CD4-positive, CD25-positive, alpha-beta regulatory T cell (primary cell): ENCODE measurements at regions not wholly inside any gene's neighbourhood (a gene's known extent, or its start where the extent isn't known, plus 50 kb on each side); places are given as distances from the start of the nearest gene placed in this dataset.

Source experiments
- ATAC-seq, 2 donors: fragments of 150-1000 bp; cut with Tn5 transposase; one replicate each; pipeline ENCODE4 v1.10.0; 2021; ENCODE audit warnings: low read depth in 2 of 2, moderate number of reproducible peaks in 2 of 2, moderate library complexity in 1 of 2
- DNase-seq, 3 donors: peaks; one replicate each; pipeline versions ENCODE4 v3.0.0 to v3.0.0-alpha.2; 2012 to 2022; ENCODE audit warnings: mixed read lengths in 1 of 3
- H3K27ac ChIP-seq: one replicate; pipeline ENCODE4 v1.7.0; 2013; ENCODE audit warnings: mild to moderate bottlenecking, low read length; ENCODE audit not compliant: insufficient read depth, poor library complexity, severe bottlenecking
- H3K27me3 ChIP-seq: one replicate; pipeline ENCODE4 v1.7.0; 2013; ENCODE audit warnings: low read length; ENCODE audit not compliant: control insufficient read depth, insufficient read depth
- H3K36me3 ChIP-seq: one replicate; pipeline ENCODE4 v1.7.0; 2013; ENCODE audit warnings: mild to moderate bottlenecking, low read length, moderate library complexity; ENCODE audit not compliant: control insufficient read depth, insufficient read depth
- H3K4me1 ChIP-seq: 2 replicates; pipeline ENCODE4 v1.7.0; 2013; ENCODE audit warnings: mild to moderate bottlenecking, low read length; ENCODE audit not compliant: insufficient read depth, control insufficient read depth, poor library complexity, severe bottlenecking
- H3K4me3 ChIP-seq: one replicate; pipeline ENCODE4 v1.7.0; 2013; ENCODE audit warnings: low read depth, mild to moderate bottlenecking, low read length, moderate library complexity
- H3K9me3 ChIP-seq, 2 experiments: 1 replicate in 1 of 2; 2 replicates in 1 of 2; pipeline ENCODE4 v1.7.0; 2013; ENCODE audit warnings: low read length in 2 of 2, mild to moderate bottlenecking in 1 of 2, moderate library complexity in 1 of 2; ENCODE audit not compliant: control insufficient read depth in 2 of 2
- H3K27ac Mint-ChIP-seq, 3 donors: one replicate each; pipeline ENCODE4 v1.8.0; 2020 to 2022; ENCODE audit warnings: mild to moderate bottlenecking in 3 of 3, mixed read lengths in 3 of 3, moderate library complexity in 2 of 3
- H3K27me3 Mint-ChIP-seq: one replicate; pipeline ENCODE4 v1.8.0; 2022; ENCODE audit warnings: mild to moderate bottlenecking, mixed read lengths
- H3K36me3 Mint-ChIP-seq: one replicate; pipeline ENCODE4 v1.8.0; 2020; ENCODE audit warnings: mixed read lengths
- H3K4me1 Mint-ChIP-seq, 4 donors: one replicate each; pipeline ENCODE4 v1.8.0; 2020 to 2022; ENCODE audit warnings: mixed read lengths in 4 of 4, mild to moderate bottlenecking in 1 of 4
- H3K4me3 Mint-ChIP-seq, 4 donors: one replicate each; pipeline ENCODE4 v1.8.0; 2020 to 2022; ENCODE audit warnings: mild to moderate bottlenecking in 4 of 4, mixed read lengths in 4 of 4, moderate library complexity in 3 of 4
- H3K9me3 Mint-ChIP-seq, 7 donors: one replicate each; pipeline ENCODE4 v1.8.0; 2020 to 2022; ENCODE audit warnings: mixed read lengths in 7 of 7, mild to moderate bottlenecking in 3 of 7, moderate library complexity in 2 of 7

DNA sequence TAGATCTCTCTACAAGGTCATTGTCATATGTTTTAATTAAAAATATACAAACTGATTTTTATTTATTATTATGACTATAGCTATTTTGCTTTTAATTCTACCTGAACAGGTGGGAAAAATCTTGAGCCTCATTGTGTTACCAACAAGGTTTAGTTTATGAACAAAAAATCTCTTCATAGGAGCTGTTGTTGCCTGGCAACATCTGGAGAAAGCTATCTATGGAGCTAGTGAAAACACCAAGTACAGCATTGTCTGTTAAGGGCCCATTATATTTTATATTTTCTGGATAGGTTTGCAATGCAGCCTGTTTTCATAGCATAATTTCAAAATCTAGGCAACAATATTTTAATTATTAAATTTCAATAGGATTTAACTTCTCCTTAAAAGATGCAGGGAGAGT lies 383.0 kb upstream of the TMEFF2 start:
- H3K4me1 ChIP-seq = no peaks in the 10 kb centered on the region
- Mint-ChIP-seq H3K4me1 (no peaks in the 10 kb centered on the region), H3K27ac (no peak overlapping the region), H3K4me3 (no peak overlapping the region), H3K36me3 (no peaks in the 10 kb centered on the region), H3K9me3 (peaks cover 0 to 6% (median 0%) of the 10 kb centered on the region in 7 donors), H3K27me3 (no peaks in the 10 kb centered on the region)
- DNase-seq (no peak), ATAC-seq (no peak)
- no peaks in the 10 kb centered on the region for H3K9me3 ChIP-seq
- H3K36me3 ChIP-seq = no peaks in the 10 kb centered on the region
- no peaks in the 10 kb centered on the region for H3K27me3 ChIP-seq
- H3K4me3 ChIP-seq = no peak overlapping the region
- H3K27ac ChIP-seq = no peak overlapping the region

DNA sequence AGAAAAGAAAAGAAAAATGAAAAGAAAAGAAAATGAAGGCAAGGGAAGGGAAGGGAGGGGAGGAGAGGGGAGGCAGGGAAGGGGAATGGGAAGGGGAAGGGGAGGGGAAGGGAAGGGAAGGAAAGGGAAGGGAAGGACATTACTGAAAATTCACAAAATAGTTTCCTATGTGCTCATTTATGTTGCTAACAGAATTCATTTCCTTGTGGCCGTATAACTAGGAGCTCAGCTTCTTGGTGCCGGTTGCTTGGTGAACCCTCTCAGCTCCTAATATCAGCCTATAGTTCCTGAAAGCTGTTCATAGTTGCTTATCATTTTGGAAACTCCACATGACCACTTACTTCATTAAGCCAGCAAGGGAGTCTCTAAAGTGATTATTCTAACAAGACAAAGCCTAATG lies 379.8 kb upstream of the TMEFF2 start:
- no peaks in the 10 kb centered on the region for H3K4me1 Mint-ChIP-seq
- Histone ChIP-seq H3K4me3 (no peak overlapping the region), H3K9me3 (no peaks in the 10 kb centered on the region), H3K27me3 (no peaks in the 10 kb centered on the region), H3K4me1 (no peaks in the 10 kb centered on the region), H3K36me3 (no peaks in the 10 kb centered on the region), H3K27ac (no peak overlapping the region)
- no peaks in the 10 kb centered on the region for H3K27me3 Mint-ChIP-seq
- H3K36me3 Mint-ChIP-seq = no peaks in the 10 kb centered on the region
- no peak overlapping the region for H3K4me3 Mint-ChIP-seq
- H3K27ac Mint-ChIP-seq = no peak overlapping the region
- DNase-seq (no peak), ATAC-seq (no peak)
- H3K9me3 Mint-ChIP-seq = peaks cover 0 to 4% (median 0%) of the 10 kb centered on the region in 7 donors

DNA sequence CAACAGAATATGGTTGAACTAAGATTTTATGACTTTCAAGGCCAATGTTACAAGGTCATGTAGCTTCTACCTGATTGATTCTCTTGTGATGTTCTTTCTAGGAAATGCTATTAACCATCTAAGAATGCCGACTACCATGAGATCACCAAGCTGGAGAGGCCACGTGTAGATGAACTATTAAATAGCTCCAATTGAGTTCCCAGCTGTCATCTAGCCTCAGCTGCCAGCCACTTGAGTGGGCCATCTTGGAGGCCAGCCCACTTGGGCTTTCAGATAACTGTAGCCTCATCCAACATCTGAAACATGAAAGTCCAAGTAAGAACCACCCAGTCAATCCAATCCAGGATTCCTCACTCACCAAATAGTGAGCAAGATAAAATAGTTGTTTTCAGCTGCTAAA lies 376.9 kb upstream of the TMEFF2 start:
- DNase-seq = no peak
- Histone ChIP-seq H3K27ac (no peak overlapping the region), H3K9me3 (no peaks in the 10 kb centered on the region), H3K4me1 (no peaks in the 10 kb centered on the region), H3K36me3 (no peaks in the 10 kb centered on the region), H3K4me3 (no peak overlapping the region), H3K27me3 (no peaks in the 10 kb centered on the region)
- no peak for ATAC-seq
- Mint-ChIP-seq H3K4me3 (no peak overlapping the region), H3K27ac (no peak overlapping the region), H3K36me3 (no peaks in the 10 kb centered on the region), H3K4me1 (no peaks in the 10 kb centered on the region), H3K27me3 (no peaks in the 10 kb centered on the region), H3K9me3 (peaks cover 0 to 4% (median 0%) of the 10 kb centered on the region in 7 donors)

DNA sequence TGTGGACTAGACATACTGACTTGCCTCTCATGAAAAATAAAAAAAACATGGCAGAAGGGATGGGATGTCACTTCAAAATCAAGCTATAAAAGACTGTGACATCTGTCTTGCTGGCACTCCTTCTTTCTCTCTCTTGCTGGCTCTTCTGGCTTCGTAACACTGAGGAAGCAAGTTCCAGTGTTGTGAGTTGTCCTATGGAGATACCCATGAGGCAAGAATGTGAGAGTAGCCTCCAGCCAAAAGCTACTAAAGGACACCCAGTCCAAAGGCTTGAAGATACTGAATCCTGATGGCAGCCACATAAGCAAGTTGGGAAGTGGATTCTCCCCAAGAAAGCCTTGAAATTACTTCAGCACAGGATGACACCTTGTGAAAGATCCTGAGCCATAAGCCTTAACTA lies 376.1 kb upstream of the TMEFF2 start:
- Histone ChIP-seq H3K27me3 (no peaks in the 10 kb centered on the region), H3K4me1 (no peaks in the 10 kb centered on the region), H3K27ac (no peak overlapping the region), H3K36me3 (no peaks in the 10 kb centered on the region), H3K4me3 (no peak overlapping the region), H3K9me3 (no peaks in the 10 kb centered on the region)
- no peak for ATAC-seq
- H3K27me3 Mint-ChIP-seq = no peaks in the 10 kb centered on the region
- no peaks in the 10 kb centered on the region for H3K4me1 Mint-ChIP-seq
- H3K27ac Mint-ChIP-seq = no peak overlapping the region
- no peaks in the 10 kb centered on the region for H3K36me3 Mint-ChIP-seq
- no peak overlapping the region for H3K4me3 Mint-ChIP-seq
- no peak for DNase-seq
- peaks cover 0 to 2% (median 0%) of the 10 kb centered on the region in 7 donors for H3K9me3 Mint-ChIP-seq

DNA sequence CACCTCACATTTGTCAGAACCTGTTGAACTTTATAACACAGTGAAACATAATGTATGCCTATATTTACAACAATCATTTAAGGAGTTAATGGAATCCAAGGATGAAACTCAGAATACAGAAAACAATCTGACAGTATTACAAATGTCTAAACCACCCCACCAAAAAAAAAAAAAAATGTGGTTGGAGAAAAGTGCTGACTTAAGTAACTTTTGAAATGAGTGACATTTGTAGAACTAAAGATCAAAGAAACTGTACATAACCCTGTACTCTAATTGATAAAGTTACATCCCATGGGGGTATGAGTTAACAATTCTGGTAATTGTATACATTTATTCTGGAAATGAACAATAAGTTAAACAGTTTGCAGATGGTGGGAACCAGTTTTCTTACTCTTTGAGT lies 372.1 kb upstream of the TMEFF2 start:
- Histone ChIP-seq H3K4me3 (no peak overlapping the region), H3K36me3 (no peaks in the 10 kb centered on the region), H3K4me1 (no peaks in the 10 kb centered on the region), H3K27ac (no peak overlapping the region), H3K27me3 (no peaks in the 10 kb centered on the region), H3K9me3 (no peaks in the 10 kb centered on the region)
- H3K4me1 Mint-ChIP-seq = no peaks in the 10 kb centered on the region
- no peak overlapping the region for H3K27ac Mint-ChIP-seq
- no peaks in the 10 kb centered on the region for H3K36me3 Mint-ChIP-seq
- no peaks in the 10 kb centered on the region for H3K27me3 Mint-ChIP-seq
- DNase-seq = no peak
- peaks cover 0 to 1% (median 0%) of the 10 kb centered on the region in 7 donors for H3K9me3 Mint-ChIP-seq
- ATAC-seq = no peak
- no peak overlapping the region for H3K4me3 Mint-ChIP-seq

DNA sequence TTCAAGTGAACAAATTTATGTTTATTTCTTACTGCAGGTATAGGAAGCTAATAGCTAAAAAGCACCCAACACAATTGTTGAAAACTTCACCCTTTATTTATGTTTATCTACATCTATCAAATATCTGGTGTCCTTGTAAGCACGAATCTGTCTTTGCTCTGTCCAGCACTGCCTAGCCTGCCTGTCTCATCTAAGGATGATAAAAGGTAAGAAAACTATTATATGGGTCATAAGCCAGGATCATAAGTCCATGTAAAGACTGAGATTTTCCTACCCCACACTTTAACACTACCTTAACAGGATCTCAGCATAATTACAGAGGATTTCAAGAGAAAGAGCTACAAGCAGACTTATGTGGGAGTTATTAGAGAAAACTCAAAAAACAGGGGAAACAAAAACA lies 365.6 kb upstream of the TMEFF2 start:
- ATAC-seq (no peak), DNase-seq (no peak)
- Mint-ChIP-seq H3K4me3 (no peak overlapping the region), H3K4me1 (no peaks in the 10 kb centered on the region), H3K27ac (no peak overlapping the region), H3K9me3 (peaks cover 0 to 4% (median 0%) of the 10 kb centered on the region in 7 donors), H3K27me3 (no peaks in the 10 kb centered on the region), H3K36me3 (no peaks in the 10 kb centered on the region)
- no peaks in the 10 kb centered on the region for H3K4me1 ChIP-seq
- H3K36me3 ChIP-seq = no peaks in the 10 kb centered on the region
- no peaks in the 10 kb centered on the region for H3K27me3 ChIP-seq
- H3K4me3 ChIP-seq = no peak overlapping the region
- H3K27ac ChIP-seq = no peak overlapping the region
- no peaks in the 10 kb centered on the region for H3K9me3 ChIP-seq

DNA sequence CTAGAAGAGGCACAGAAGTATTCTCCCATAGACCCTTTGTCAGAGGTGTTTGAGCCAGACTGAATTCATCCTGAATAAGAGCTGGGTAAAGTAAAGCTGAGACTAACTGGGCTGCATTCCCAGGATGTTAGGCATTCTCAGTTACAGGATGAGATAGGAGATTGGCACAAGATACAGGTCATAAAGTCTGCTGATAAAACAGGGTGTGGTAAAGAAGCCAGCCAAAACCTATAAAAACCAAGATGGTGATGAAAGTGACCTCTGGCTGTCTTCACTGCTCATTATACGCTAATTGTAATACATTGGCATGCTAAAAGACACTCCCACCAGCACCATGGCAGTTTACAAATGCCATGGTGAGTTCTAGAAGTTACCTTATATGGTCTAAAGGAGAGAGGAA lies 364.9 kb upstream of the TMEFF2 start:
- Mint-ChIP-seq H3K27ac (no peak overlapping the region), H3K4me1 (no peaks in the 10 kb centered on the region), H3K4me3 (no peak overlapping the region), H3K36me3 (no peaks in the 10 kb centered on the region), H3K27me3 (no peaks in the 10 kb centered on the region), H3K9me3 (peaks cover 0 to 4% (median 0%) of the 10 kb centered on the region in 7 donors)
- no peaks in the 10 kb centered on the region for H3K27me3 ChIP-seq
- H3K36me3 ChIP-seq = no peaks in the 10 kb centered on the region
- ATAC-seq (no peak), DNase-seq (no peak)
- H3K9me3 ChIP-seq = no peaks in the 10 kb centered on the region
- H3K4me3 ChIP-seq = no peak overlapping the region
- H3K27ac ChIP-seq = no peak overlapping the region
- no peaks in the 10 kb centered on the region for H3K4me1 ChIP-seq

DNA sequence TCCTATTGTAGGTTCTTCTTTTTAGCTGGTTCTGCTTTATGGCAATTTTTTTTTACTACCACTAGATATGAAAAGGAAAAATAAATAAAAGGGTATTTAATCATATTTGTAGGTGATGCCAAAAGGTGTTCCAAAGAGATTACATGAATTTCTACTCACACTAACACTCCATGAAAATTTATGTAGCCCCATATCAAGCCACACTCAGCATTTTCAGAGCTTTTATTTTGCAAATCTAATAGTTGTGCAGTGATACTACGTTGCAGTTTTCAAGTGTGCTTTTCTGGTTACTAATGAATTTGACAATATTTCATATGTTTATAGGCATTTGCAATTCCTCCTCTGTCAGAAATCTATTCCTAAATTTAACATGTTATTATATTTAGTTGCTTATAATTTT lies 363.9 kb upstream of the TMEFF2 start:
- Mint-ChIP-seq H3K9me3 (peaks cover 0 to 3% (median 0%) of the 10 kb centered on the region in 7 donors), H3K4me3 (no peak overlapping the region), H3K27me3 (peaks cover 5% of the 10 kb centered on the region), H3K4me1 (no peaks in the 10 kb centered on the region), H3K36me3 (no peaks in the 10 kb centered on the region), H3K27ac (no peak overlapping the region)
- ATAC-seq (no peak), DNase-seq (no peak)
- Histone ChIP-seq H3K36me3 (no peaks in the 10 kb centered on the region), H3K9me3 (no peaks in the 10 kb centered on the region), H3K4me3 (no peak overlapping the region), H3K27ac (no peak overlapping the region), H3K27me3 (no peaks in the 10 kb centered on the region), H3K4me1 (no peaks in the 10 kb centered on the region)
